K562 (cell line): ENCODE measurements at regions not wholly inside any gene's neighbourhood (a gene's known extent, or its start where the extent isn't known, plus 50 kb on each side); places are given as distances from the start of the nearest gene placed in this dataset.

ENCODE experiments used
- ATAC-seq: fragments of 200-7000 bp; cut with Tn5 transposase; 3 replicates; pipeline ENCODE4 v1.9.1; 2020; ENCODE audit warnings: moderate library complexity
- BruUV-seq: library from RNA; stranded (reverse); fragments of 400-500 nt; replicated peaks from 2 replicates; lab custom pipeline; 2021; lab: Mats Ljungman, UMichigan
- CTCF ChIA-PET: fragments of 300-600 bp; formaldehyde crosslinking; extraction: SDS; loops from one replicate; lab custom pipeline; 2021; ENCODE audit warnings: low intra/inter-chr PET ratio; lab: Yijun Ruan, JAX
- POLR2A ChIA-PET: fragments of 300-600, 350-650 bp; sonication (Branson Sonifier 250); formaldehyde crosslinking; extraction: SDS; loops from one replicate; lab custom pipeline; 2021; ENCODE audit warnings: antibody characterized with exemption, inconsistent platforms; lab: Yijun Ruan, JAX
- DNase-seq, 4 experiments: peaks; one replicate each; pipeline versions ENCODE4 v3.0.0 to v3.0.0-alpha.2; 2011 to 2018; ENCODE audit warnings: low spot score in 3 of 4, mixed read lengths in 3 of 4; ENCODE audit errors: extremely low read depth in 1 of 4
- FAIRE-seq: peaks from 2 replicates; lab custom pipeline; 2011; peaks lifted over from hg19 to GRCh38; lab: Jason Lieb, UNC
- H2AFZ ChIP-seq: 2 replicates; pipeline ENCODE4 v1.6.0; 2011; ENCODE audit warnings: low read depth, low read length, control low read depth, inconsistent platforms
- H3K27ac ChIP-seq: fragments of 200-600 bp; 3 replicates; pipeline ENCODE4 v1.8.0; 2011; ENCODE audit warnings: low read depth, mild to moderate bottlenecking, control low read depth, inconsistent platforms, low read length, moderate library complexity, mixed read lengths; ENCODE audit errors: extremely low read depth
- H3K27me3 ChIP-seq, 2 experiments: fragments of 300-600 bp in 1 of 2; 2 replicates in 1 of 2; 3 replicates in 1 of 2; pipeline versions ENCODE4 v1.6.0 to v1.8.0; 2011; ENCODE audit warnings: inconsistent platforms in 2 of 2, low read length in 2 of 2, mild to moderate bottlenecking in 1 of 2, mixed read lengths in 1 of 2, moderate library complexity in 1 of 2; ENCODE audit not compliant: control insufficient read depth in 2 of 2, insufficient read depth in 2 of 2
- H3K36me3 ChIP-seq: fragments of 300-600 bp; 3 replicates; pipeline ENCODE4 v1.8.0; 2011; ENCODE audit warnings: mild to moderate bottlenecking, low read length, inconsistent platforms; ENCODE audit not compliant: control insufficient read depth, insufficient read depth
- H3K4me1 ChIP-seq, 2 experiments: fragments of 200-600 bp in 1 of 2; replicated peaks in 1 of 2; 2 replicates in 1 of 2; 3 replicates in 1 of 2; pipeline versions ENCODE4 v1.5.1 to v1.8.0; 2011; ENCODE audit warnings: inconsistent platforms in 2 of 2, low read length in 2 of 2, mild to moderate bottlenecking in 1 of 2, mixed read lengths in 1 of 2, moderate library complexity in 1 of 2; ENCODE audit not compliant: control insufficient read depth in 2 of 2, insufficient read depth in 2 of 2
- H3K4me2 ChIP-seq: 2 replicates; pipeline ENCODE4 v1.6.1; 2011; ENCODE audit warnings: low read length, control low read depth, inconsistent platforms, mixed read lengths; ENCODE audit not compliant: insufficient read depth
- H3K4me3 ChIP-seq: fragments of 200-600 bp; sonication (generic), shearing (Covaris generic); 2 replicates; pipeline ENCODE4 v1.5.1; 2016; ENCODE audit warnings: control low read depth, inconsistent platforms
- H3K79me2 ChIP-seq: fragments of 200-600 bp; 3 replicates; pipeline ENCODE4 v1.8.0; 2011; ENCODE audit warnings: low read length, inconsistent platforms; ENCODE audit not compliant: control insufficient read depth, insufficient read depth
- H3K9ac ChIP-seq, 2 experiments: 2 replicates each; pipeline versions ENCODE4 v1.6.0 to v1.6.1; 2011; ENCODE audit warnings: low read depth in 2 of 2, low read length in 2 of 2, control low read depth in 1 of 2, inconsistent platforms in 1 of 2, mild to moderate bottlenecking in 1 of 2, mixed read lengths in 1 of 2; ENCODE audit not compliant: insufficient read depth in 1 of 2
- H3K9me1 ChIP-seq: one replicate; pipeline ENCODE4 v1.6.0; 2011; ENCODE audit warnings: inconsistent platforms, mild to moderate bottlenecking, low read length, moderate library complexity; ENCODE audit not compliant: control insufficient read depth, insufficient read depth
- H3K9me3 ChIP-seq: replicated peaks from 2 replicates; pipeline ENCODE4 v1.5.1; 2011; ENCODE audit warnings: low read depth, low read length, inconsistent platforms; ENCODE audit not compliant: control insufficient read depth, insufficient read depth
- H4K20me1 ChIP-seq: replicated peaks from 2 replicates; pipeline ENCODE4 v1.6.1; 2011; ENCODE audit warnings: low read length, inconsistent platforms, mixed read lengths; ENCODE audit not compliant: control insufficient read depth, insufficient read depth
- CHCHD3 ChIP-seq: fragments of 250-450 bp; sonication (Bioruptor Pico); IDR thresholded peaks from 2 replicates; pipeline ENCODE4 v2.1.2; 2022; ENCODE audit warnings: mild to moderate bottlenecking
- CREB1 ChIP-seq, 2 experiments: sonication (generic) in 1 of 2; formaldehyde crosslinking in 1 of 2; IDR thresholded peaks; 2 replicates each; pipeline versions ENCODE4 v1.6.1 to v1.8.0; 2012 to 2022; ENCODE audit warnings: inconsistent platforms in 1 of 2, mild to moderate bottlenecking in 1 of 2, missing genetic modification reagents in 1 of 2, moderate library complexity in 1 of 2
- CREB5 ChIP-seq: fragments of 250-450 bp; sonication (Bioruptor Pico); IDR thresholded peaks from 2 replicates; pipeline ENCODE4 v1.5.0; 2020; ENCODE audit warnings: mild to moderate bottlenecking
- IFI16 ChIP-seq: fragments of 250-450 bp; sonication (Bioruptor Pico); IDR thresholded peaks from 2 replicates; pipeline ENCODE4 v2.1.2; 2022; ENCODE audit warnings: mild to moderate bottlenecking, inconsistent platforms
- NCOA1 ChIP-seq: fragments of 450-650 bp; IDR thresholded peaks from 2 replicates; pipeline ENCODE4 v1.6.1; 2016; ENCODE audit warnings: low read depth
- NFXL1 ChIP-seq: fragments of 450-650 bp; formaldehyde crosslinking; IDR thresholded peaks from 2 replicates; pipeline ENCODE4 v1.4.0; 2021; ENCODE audit warnings: mild to moderate bottlenecking
- NR2C1 ChIP-seq, 2 experiments: fragments of 450-650 bp; IDR thresholded peaks; 2 replicates each; pipeline ENCODE4 v1.6.1; 2017; ENCODE audit warnings: mild to moderate bottlenecking in 2 of 2, antibody characterized with exemption in 1 of 2, inconsistent platforms in 1 of 2, missing compliant biosample characterization in 1 of 2, missing genetic modification characterization in 1 of 2
- RBM14 ChIP-seq: fragments of 200-400 bp; formaldehyde crosslinking; IDR thresholded peaks from 2 replicates; pipeline ENCODE4 v1.6.1; 2018; ENCODE audit warnings: low read depth, mild to moderate bottlenecking, low read length, moderate library complexity, borderline replicate concordance; ENCODE audit not compliant: insufficient read depth
- U2AF1 ChIP-seq: fragments of 200-400 bp; formaldehyde crosslinking; optimal IDR thresholded peaks from 2 replicates; pipeline ENCODE3; 2017; ENCODE audit warnings: mild to moderate bottlenecking, low read depth, low read length, moderate library complexity
- USF1 ChIP-seq: sonication (generic); formaldehyde crosslinking; IDR thresholded peaks from 2 replicates; pipeline ENCODE4 v1.9.0; 2022; ENCODE audit warnings: mild to moderate bottlenecking, missing genetic modification reagents
- ZNF449 ChIP-seq: fragments of 250-450 bp; sonication (Bioruptor Pico); IDR thresholded peaks from 2 replicates; pipeline ENCODE4 v1.8.0; 2022; ENCODE audit warnings: moderate library complexity, mild to moderate bottlenecking, inconsistent platforms
- ZNF589 ChIP-seq: fragments of 200-800 bp; sonication (Bioruptor generic); IDR thresholded peaks from 2 replicates; pipeline ENCODE4 v1.6.1; 2016; ENCODE audit warnings: low read depth, missing genetic modification characterization, missing compliant biosample characterization
- WGBS: fragments of 100-300 bp; shearing (Covaris generic); methylation state at CpG from one replicate; pipeline ENCODE4 v1.1.6; 2016; ENCODE audit warnings: low coverage, mixed read lengths; ENCODE audit not compliant: insufficient coverage; ENCODE audit errors: missing lambda C conversion rate; 5-methylcytosine and 5-hydroxymethylcytosine counted together
- in situ Hi-C: fragments of 300-500 bp; cut with MboI; formaldehyde crosslinking; loops from 4 replicates; pipeline ENCODE4 v1.15.0; 2018; ENCODE audit warnings: inconsistent platforms, mixed read lengths
- intact Hi-C: fragments of 100-400 bp; cut with micrococcal nuclease; formaldehyde crosslinking; loops from 2 replicates; pipeline ENCODE4 v1.14.2; 2022

- TF ChIP-seq IFI16 (no peak), NR2C1 (IDR thresholded peaks at IDR 0.05) (no peak), NR2C1 (tag; IDR thresholded peaks at IDR 0.05) (no peak), U2AF1 (no peak), ZNF589 (CRISPR knock-in tag) (no peak), USF1 (no peak), CREB1 (IDR thresholded peaks at IDR 0.05) (no peak), CREB1 (CRISPR knock-in tag; IDR thresholded peaks at IDR 0.05) (no peak), NCOA1 (no peak), CHCHD3 (no peak), CREB5 (CRISPR knock-in tag) (no peak), RBM14 (no peak), ZNF449 (CRISPR knock-in tag) (no peak), NFXL1 (CRISPR knock-in tag) (no peak)
- Histone ChIP-seq H4K20me1 (no peaks in the 10 kb centered on the region), H3K79me2 (no peaks in the 10 kb centered on the region), H3K36me3 (no peaks in the 10 kb centered on the region), H2AFZ (no peak overlapping the region), H3K27ac (no peak overlapping the region), H3K4me2 (no peak overlapping the region), H3K9me1 (no peaks in the 10 kb centered on the region), H3K4me1 (no peaks in the 10 kb centered on the region), H3K9ac (no peak overlapping the region), H3K9me3 (no peaks in the 10 kb centered on the region), H3K27me3 (no peaks in the 10 kb centered on the region), H3K4me3 (no peak overlapping the region)
- FAIRE-seq, result no peak
- no peak for ATAC-seq
- no TSS peak for BruUV-seq
- ChIA-PET CTCF (no interaction called here), POLR2A (no interaction called here)
- WGBS, result 2% methylated on average over 5 of the region's 5 CpGs
- DNase-seq, result no peak
- intact Hi-C loops, result no loop called here
- in situ Hi-C loops, result no loop called here
Observed at GRCh38 chr4:181820553-181820952, 422.6 kb upstream of the TENM3 start.
